ENCODE measurements at regions not wholly inside any gene's neighbourhood (a gene's known extent, or its start where the extent isn't known, plus 50 kb on each side); places are given as distances from the start of the nearest gene placed in this dataset.

GRCh38 chr10:52472406-52473146, 158.5 kb downstream of the DKK1 start:
- no peak for TF ChIP-seq CTCF (conservative IDR thresholded peaks at IDR 0.05; ENCODE audit: low read depth, low read length)
- DNase-seq (ENCODE audit: low read depth), result no peak
- H3K4me3 ChIP-seq (ENCODE audit: low read length), result no peak overlapping the region

GRCh38 chr10:52474265-52474664, 160.2 kb downstream of the DKK1 start:
- TF ChIP-seq CTCF (conservative IDR thresholded peaks at IDR 0.05; ENCODE audit: low read depth, low read length), result no peak
- H3K4me3 ChIP-seq (ENCODE audit: low read length), result no peak overlapping the region
- no peak for DNase-seq (ENCODE audit: low read depth)

DNA sequence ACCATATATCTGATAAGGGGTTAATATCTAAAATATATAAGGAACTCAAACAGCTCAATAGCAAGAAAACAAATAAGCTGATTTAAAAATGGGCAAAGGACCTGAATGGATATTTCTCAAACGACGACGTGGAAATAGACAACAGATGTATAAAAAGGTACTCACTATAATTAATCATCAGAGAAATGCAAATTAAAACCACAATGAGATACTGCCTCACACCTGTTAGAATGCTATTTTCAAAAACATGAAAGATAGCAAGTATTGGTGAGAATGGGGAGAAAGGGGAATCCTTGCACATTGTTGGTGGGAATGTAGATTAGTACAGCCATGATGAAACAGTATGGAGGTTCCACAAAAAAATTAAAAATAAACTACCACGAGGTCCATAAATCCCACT, 163.2 kb downstream of the DKK1 start:
- TF ChIP-seq CTCF (conservative IDR thresholded peaks at IDR 0.05; ENCODE audit: low read depth, low read length), result no peak
- DNase-seq (ENCODE audit: low read depth), result no peak
- H3K4me3 ChIP-seq (ENCODE audit: low read length), result no peak overlapping the region

GRCh38 chr10:52479567-52479966, 165.5 kb downstream of the DKK1 start:
- TF ChIP-seq CTCF (conservative IDR thresholded peaks at IDR 0.05; ENCODE audit: low read depth, low read length), result no peak
- no peak for DNase-seq (ENCODE audit: low read depth)
- no peak overlapping the region for H3K4me3 ChIP-seq (ENCODE audit: low read length)

- no peak overlapping the region for H3K4me3 ChIP-seq (ENCODE audit: low read length)
- no peak for TF ChIP-seq CTCF (conservative IDR thresholded peaks at IDR 0.05; ENCODE audit: low read depth, low read length)
- DNase-seq (ENCODE audit: low read depth), result no peak
Observed at GRCh38 chr10:52481986-52482555, 168.0 kb downstream of the DKK1 start.

GRCh38 chr10:52483587-52483986, 169.5 kb downstream of the DKK1 start:
- no peak overlapping the region for H3K4me3 ChIP-seq (ENCODE audit: low read length)
- no peak for DNase-seq (ENCODE audit: low read depth)
- TF ChIP-seq CTCF (conservative IDR thresholded peaks at IDR 0.05; ENCODE audit: low read depth, low read length), result no peak
